HG02642 (cell line): ENCODE measurements at regions not wholly inside any gene's neighbourhood (a gene's known extent, or its start where the extent isn't known, plus 50 kb on each side); places are given as distances from the start of the nearest gene placed in this dataset.
"Not testable (repeated sequence)": the region's sequence is repeated elsewhere in the genome, so short reads cannot be mapped to it uniquely, and the experiment has no call there.

Experiments
- ATAC-seq: cut with Tn5 transposase; IDR thresholded peaks from one replicate; pipeline ENCODE4 v1.9.1; 2021; ENCODE audit warnings: mild to moderate bottlenecking; ENCODE audit not compliant: unreplicated experiment, poor library complexity

DNA sequence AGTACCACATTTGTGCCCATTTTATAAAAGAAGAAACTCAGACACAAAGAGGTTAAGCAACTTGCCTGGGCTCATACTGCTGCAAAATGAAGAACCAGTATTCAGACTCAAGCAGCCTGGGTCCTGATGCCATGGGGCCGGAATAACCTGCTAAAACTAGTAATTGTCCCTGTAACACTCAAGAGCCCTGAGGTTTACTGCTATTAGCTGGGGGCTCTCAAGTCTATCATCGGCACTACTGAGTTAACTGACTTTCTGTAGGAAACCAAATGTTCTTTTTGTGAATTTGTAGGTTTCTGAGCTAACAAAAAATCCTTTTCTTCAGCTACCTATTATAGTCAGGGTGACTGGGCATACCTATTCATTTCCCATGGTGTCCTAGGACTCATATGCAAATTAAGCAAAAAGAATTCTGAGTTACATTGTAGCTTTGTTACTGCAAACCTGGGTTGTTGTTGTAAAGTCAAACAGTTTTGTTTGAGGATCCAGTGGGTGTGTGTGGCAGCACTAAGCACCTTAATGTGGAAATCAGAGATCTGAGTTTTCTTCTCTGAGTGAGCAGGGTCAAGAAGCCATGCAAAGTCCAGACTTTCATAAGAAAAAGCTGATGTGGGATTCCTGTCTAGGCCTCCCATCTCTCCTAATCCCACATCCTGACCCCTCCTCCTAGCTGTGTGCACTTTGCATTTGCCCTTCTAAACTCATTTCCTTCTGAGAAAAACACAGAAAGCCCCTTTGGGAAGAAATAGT lies 72.4 kb upstream of the TNP1 start:
- ATAC-seq: no peak

DNA sequence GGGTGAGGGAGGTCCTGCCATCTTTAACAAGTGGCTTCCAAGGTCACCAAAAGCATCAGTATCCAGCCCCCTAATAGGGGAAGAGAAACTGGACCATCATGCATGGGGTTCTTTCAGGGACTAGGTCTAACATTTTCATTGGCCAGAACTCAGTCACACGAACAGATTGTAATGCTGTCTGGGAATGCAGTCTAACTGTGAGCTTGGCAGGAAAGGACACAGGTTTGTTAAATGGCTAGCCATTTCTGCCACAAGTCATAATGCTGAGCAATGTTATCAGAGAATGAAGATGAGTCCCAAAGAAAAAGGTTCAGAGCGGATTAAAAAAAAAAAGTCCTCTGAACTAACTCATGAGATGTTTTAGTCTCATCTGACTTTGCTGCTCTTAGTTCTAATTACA lies 70.9 kb upstream of the TNP1 start:
- ATAC-seq: no peak

DNA sequence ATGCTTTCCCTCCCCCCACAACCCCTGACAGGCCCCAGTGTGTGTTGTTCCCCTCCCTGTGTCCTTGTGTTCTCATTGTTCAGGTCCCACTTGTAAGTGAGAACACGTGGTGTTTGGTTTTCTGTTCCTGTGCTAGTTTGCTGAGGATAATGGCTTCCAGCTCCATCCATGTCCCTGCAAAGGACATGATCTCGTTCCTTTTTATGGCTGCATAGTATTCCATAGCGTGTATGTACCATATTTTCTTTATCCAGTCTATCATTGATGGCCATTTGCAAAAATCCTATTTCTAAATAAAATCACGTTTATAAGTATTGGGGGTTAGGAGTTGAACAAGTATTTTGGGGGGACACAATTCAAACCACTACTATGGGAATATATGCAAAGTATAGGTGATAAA lies 69.5 kb upstream of the TNP1 start:
- ATAC-seq: not testable (repeated sequence)

DNA sequence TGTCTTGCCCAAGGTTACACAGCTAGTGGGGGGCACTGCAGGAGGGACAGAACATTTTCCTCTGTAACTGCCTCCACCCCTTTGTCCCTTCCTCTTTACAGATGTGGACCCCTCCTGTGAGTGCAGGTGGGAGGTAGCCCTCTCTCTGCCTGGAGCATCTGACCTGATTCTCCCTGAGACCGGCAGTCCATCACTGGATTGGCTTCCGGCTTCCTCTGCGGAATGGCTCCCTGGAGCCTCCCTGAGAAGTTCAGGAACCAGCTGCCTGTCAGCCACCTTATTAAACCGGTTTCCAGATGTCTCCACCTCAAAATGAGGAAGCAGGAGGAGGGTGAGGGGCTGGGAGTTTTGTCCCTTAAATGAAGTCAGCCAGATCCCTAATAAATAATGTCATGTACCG lies 67.3 kb upstream of the TNP1 start:
- no peak for ATAC-seq

DNA sequence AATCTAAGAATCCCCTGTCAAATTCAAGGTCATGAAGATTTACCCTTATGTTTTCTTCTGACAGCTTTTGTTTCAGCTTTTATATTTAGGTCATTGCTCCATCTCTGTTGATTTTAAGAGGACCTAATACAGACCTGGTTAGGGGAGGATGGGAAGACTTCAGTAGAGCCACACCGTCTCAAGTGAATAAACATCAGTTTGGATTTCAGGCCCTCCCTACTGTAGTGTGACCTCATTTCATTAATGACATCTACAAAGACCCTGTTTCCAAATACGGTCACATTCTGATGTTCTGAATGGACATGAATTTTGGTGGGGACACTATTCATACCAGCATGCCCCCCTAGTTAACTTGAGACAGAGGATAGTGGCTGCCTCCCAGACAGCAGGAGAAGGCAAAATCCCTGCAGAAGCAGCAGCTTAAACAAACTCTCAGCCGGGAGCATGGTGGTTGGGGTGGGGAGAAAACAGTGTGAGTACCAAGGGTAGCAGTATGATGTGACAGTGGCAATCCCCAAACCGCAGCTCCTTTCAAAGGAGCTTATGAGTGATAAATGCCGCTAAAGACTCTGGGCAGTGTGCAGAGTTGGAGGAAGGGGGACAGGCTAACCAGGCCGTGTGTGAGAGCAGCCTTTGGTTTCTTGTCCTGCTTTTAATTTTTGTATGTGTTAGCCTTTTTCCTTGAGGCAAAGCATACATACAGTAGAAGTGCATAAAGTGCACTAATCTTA lies 65.9 kb upstream of the TNP1 start:
- ATAC-seq: no peak

DNA sequence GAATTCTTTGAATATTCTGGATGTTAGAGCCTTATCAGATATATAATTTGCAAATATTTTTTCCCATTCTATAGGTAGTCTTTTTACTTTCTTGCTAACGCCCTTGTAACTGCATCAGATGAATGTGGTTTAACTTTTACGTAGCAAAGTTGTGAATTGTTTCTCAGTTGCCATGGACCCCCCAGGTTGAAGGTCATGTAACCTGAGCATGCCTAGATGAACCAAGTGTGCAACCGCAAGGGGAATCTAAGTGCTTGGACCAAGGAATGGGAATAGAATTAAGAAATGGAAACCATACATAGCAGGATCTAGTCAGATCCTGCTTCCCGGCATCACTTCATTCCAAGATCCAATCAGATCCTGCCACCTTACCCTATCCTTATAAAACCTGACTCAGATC lies 65.1 kb upstream of the TNP1 start:
- no peak for ATAC-seq

DNA sequence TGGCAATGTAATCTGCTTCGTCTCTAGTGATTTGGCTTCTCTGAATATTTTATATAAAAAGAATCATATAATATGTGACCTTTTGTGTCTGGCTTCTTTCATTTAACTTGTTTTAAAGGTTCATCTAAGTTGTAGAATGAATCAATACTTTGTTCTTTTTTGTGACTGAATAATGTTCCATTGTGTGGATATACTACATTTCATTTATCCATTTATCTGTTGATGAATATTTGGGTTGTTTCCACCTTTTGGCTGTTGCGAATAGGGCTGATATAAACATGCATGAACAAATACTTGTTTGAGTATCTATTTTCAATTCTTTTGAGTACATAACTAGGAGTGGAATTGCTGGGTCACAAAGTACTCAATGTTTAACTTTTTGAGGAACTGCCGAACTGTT lies 63.8 kb upstream of the TNP1 start:
- ATAC-seq: no peak

DNA sequence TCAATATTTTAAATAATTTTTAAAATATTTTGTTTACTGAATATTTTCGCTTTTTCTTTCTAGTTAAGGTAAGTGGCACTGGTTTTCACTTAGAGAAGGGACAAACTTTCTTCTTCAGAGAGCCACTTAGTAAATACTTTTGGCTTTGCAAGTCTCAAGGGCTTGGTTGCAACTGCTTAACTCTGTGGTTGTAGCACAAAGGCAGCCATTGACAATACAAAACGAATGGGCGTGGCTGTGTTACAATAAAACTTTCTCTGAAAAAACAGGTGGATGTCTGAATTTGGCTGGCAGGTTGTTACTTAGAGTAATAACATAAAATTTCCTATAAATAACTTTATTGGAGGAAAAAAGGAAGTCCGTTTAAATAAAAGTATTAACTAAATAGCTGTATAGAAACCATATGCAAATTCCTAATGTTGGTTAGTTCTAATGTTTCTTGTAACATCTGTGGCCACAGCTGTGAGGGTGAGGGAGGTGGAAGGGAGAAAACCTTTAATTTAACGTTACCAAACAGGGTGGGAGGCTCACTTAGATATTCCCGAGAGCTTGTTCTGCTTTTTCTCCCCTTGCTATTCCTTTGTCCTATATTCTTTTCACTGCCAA lies 62.4 kb upstream of the TNP1 start:
- ATAC-seq: peak; percentile 51

DNA sequence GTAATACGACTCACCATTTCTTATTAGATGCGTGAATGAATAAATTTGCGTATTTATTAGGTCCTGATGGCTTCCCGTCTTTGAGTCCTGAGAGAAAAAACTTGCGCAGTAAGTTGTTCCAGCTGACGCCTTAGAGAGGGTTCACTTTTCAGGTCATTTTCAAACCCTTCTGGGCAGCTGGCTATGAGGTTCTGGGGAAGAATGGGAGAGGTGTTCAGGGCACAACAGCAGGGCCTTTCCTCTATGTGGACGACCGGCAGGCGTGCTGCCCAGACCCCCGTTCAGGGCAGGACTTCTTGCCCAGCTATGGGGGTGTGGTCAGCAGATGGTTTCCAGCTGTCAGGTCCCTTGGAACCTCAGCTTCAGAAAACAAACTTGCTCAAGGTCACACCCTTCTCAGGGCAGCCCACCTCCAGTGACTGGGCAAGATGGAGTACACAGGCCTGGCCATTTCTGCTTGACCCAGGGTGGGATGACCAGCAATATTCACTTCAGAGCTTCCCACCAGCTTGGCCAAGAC lies 61.1 kb upstream of the TNP1 start:
- ATAC-seq: no peak

DNA sequence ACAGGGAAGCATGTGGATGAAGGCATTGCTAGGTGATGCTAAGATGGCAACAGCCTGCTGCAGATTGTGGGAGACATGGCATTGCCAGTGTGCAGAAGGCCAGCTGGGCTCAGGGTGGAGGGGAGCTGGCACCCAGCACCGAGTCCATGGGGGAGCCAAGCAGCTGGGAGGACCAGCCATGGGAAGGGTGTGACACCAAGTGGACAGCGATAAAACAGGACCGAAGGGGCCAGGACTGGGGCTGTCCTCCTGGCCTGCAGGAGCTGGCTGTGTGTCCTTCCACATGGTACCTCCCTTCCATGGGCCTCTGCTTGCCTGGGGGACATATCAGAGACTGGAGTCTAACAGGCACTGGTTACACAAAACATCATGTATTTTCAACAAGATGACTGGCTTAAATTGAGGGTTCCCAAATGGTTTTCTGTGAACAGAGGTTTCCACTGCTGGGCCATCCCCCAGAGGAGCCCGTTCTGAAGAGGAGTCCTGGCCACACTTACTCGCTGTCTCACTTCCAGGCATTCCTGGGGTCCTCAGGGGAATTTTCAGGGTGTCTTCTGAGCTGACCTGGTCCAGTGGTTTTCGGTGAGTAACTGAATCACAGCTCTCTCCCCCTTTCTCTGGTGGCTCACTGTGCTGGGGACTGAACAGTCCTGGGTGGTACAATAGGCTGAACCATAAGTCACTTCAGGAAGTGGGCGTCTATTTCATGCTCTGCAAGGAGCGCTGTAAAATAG lies 60.4 kb upstream of the TNP1 start:
- ATAC-seq: no peak

DNA sequence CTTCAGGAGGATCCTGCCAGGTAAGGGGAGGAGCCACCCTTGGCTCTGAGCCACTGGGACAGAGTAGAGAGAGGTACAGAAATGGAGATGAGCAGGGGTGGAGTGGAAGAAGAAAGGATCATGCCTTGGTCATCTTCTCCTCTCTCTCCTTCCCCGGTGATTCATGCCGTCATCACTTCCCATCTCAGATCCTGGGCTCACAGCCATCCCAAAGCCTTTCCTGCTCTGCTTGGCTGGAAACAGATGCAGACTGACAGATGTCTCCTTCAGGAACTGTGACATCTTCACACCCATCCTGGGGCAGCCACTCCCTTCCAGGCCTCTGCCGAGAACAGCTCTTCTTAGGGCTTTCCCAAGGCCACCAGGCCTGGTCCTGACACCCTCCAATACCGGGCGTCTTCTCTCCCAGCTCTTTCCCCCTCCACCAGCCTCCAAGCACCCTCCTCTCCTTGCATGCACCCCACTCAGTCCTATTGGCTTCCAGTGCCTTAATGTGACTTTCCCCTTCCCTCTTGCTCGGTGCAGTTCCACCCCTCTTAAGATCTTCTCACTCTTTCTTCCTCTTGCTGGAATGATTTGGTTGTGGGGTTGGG lies 58.3 kb upstream of the TNP1 start:
- ATAC-seq: no peak

DNA sequence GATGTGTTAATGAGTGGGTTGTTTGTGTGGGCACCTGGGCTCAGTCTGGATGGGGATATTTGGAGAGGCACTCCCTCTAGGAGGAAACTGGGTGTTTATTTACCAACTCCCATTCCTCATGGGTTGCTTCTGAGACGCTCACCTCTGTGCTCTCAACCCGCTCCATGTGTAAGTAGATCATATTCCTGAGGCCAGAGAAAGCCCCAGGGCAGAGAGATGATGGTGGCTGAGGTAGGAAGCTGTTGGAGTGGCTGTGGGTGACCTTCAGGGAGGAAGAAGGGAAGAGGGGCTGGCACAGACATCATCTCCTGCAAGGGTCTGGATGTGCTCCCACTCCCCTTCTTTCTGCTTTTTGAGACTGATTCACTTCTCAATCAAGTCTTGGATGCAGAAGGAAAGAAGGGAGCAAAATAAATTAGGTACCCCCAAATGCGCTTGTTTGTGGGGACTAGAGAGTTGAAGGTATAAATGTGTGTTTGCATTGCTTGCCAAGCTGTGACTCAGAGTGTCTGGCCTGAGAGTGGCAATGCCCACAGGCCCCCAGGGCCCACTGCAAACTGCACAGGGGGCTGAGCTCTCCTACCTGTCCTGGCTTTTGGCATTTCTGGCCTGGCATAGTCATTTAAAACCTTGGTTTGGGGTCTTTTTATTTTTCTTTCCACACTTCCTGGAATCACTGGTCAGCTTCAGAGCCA lies 57.2 kb upstream of the TNP1 start:
- ATAC-seq: no peak

DNA sequence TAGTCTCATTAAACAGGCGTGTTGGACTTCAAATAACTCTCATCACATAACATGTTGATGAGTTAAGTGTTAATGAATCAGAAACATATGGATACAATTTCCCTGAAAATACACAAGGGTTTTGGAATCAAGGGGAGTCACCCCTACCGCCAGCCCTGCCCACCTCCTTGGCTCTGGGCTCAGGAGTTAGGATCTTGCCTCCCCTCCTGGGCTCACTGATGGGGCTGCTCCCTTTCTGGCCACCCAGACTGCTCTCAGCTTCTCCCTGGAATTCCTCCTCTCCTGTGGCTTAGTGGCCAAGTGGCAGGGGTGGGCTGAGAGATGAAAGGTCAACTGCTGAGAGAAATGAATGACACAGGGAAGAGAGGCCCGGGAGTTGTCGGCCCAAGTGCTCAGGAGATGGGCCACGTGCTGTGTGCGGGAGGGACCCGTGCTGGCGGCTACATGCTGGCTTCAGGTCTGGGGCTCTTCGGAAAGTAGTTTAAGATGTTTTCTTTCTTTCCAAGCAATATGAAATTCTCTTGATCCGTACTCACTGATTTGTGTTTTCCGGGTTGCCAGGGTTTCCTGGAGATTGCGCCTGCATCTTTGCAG lies 55.8 kb upstream of the TNP1 start:
- ATAC-seq: no peak

DNA sequence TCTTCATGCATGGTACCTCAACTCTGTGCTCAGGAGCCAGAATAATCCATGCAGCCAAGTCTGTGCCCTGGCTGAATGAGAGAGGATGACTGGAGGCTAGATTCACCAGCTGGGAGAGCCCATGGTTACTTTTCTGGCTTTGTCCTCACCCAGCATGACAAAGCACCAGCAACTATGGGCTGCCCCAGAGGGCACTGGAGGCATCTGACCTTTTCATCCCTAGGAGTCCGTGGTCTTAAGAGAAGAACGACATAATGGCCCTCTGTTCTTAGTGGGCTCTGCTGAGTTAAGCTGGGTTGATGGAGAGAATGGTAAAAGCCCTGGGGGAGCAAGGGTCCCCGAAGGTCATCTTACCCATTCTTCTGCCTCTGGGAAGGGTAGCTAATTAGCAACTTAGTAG lies 54.6 kb upstream of the TNP1 start:
- ATAC-seq: no peak

DNA sequence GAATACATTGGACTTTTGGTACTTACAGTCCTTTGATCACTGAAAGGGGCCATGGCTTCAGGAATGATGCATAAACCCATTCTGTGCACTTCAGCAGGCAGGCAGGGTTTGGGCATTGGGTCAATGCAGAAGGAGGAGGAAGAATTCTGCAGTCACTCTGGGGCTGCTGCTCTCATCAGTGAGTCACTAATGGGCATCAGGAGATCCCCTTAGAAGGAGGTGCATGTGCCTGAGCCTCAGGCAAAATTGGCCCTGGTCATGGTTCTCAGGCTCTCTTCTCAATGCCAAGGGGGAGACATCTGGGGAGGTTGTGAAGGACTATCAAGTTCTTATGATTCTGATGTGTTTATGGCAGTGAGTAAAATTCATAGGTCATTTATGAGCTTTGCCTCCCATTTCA lies 52.0 kb upstream of the TNP1 start:
- no peak for ATAC-seq

DNA sequence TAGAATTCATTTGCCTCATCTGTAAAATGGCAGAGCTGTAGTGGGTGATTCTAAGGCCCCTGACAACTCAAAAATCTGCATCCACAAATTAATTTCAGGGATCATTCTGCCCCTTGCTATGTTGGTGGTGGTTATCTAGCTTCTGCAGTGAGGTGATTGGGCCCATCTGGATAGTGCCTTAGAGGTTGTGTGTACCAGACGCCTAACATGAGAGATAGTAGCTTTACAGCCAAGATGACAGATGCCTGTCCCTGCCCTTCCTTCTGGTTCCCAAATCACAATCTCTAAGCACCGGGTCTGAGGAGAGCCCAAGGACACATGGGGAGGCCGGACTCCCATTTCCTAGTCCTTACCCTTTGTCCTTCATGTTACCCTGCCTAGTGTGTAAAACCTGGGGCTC lies 51.1 kb upstream of the TNP1 start:
- ATAC-seq: no peak

DNA sequence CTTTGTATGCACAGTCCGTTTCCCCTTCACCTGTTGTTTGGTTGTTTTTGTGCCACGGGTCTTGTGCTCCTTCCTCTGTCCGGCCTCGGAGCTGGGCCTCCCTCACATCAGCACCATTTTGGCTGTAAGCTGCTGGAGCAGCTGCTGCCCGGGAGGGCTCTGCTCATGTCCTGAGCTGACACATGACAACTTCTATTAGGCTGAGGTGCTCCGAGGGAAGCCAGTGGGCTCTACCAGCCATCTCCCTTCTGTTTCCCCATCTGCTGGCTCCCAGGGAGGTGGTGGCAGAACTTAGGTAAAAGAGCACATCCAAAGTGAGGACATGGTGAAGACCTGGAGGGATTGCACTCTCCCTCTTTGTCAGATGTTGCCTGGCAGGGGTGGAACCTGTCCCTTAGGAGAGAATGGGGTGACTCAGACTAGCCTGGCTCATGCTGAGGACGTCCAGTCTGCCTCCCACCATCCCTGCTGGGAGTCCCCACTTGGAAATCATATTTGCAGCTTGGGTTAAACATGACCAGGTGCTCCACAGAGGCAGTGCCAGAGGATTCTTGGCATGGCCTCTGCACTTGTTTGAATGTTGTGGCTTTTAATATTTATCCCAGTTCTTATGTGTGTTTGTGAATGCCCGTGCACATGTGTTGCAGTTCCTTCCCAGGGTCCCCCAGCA lies 49.8 kb upstream of the TNP1 start:
- ATAC-seq: no peak
